Lower lobe of right lung (tissue), 2 donors: ENCODE measurements at regions not wholly inside any gene's neighbourhood (a gene's known extent, or its start where the extent isn't known, plus 50 kb on each side); places are given as distances from the start of the nearest gene placed in this dataset.
"Not testable (repeated sequence)": the region's sequence is repeated elsewhere in the genome, so short reads cannot be mapped to it uniquely, and the experiment has no call there.

Experiments
- ATAC-seq, 2 donors: fragments of 200-7000 bp; cut with Tn5 transposase; one replicate each; pipeline ENCODE4 v1.9.1; 2020 to 2022; ENCODE audit warnings: mild to moderate bottlenecking in 2 of 2, moderate library complexity in 2 of 2
- DNase-seq: peaks from one replicate; pipeline ENCODE4 v3.0.0-alpha.2; 2020
- H3K27ac ChIP-seq: fragments of 200-600 bp; one replicate; pipeline ENCODE4 v1.8.0; 2022
- H3K27me3 ChIP-seq: fragments of 200-600 bp; one replicate; pipeline ENCODE4 v1.8.0; 2022; ENCODE audit warnings: low read depth
- H3K36me3 ChIP-seq: fragments of 200-600 bp; one replicate; pipeline ENCODE4 v1.8.0; 2022; ENCODE audit warnings: mild to moderate bottlenecking
- H3K4me1 ChIP-seq: fragments of 200-600 bp; one replicate; pipeline ENCODE4 v1.8.0; 2022
- H3K4me3 ChIP-seq: fragments of 200-600 bp; one replicate; pipeline ENCODE4 v1.8.0; 2022; ENCODE audit warnings: mild to moderate bottlenecking
- H3K9me3 ChIP-seq: fragments of 200-600 bp; one replicate; pipeline ENCODE4 v1.8.0; 2022
- intact Hi-C: fragments of 100-400 bp; cut with DNase I; formaldehyde crosslinking; loops from one replicate; pipeline ENCODE4 v1.11.0; 2022
- TF ChIP-seq, protein P1 (sequence below): fragments of 200-600 bp; IDR thresholded peaks from one replicate; pipeline ENCODE4 v1.8.0; 2022; ENCODE audit warnings: antibody characterized with exemption, mild to moderate bottlenecking
- donor health status: DM: no; HTN: yes; CAD: no; lungs with severe emphysema.

DNA sequence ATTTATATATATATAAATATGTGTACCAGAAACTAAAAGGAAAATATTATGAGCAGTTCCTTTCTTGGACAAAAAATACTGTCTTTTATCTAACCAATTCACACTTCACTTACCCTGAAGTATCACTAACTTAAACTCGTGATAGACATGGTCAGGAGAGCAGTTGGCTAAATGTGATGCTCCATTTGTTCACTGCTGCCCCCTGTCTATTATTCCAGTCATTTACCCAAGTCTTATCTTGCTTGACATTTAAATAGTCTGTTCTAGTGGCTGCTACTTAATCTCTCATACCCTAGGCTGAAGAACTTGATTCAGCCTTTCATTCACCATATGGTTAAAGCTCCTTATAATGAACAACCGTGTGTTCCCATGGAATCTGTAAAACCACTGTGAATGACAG is 789.6 kb upstream of the EYS start:
- Histone ChIP-seq H3K4me3 (no peak overlapping the region), H3K9me3 (no peaks in the 10 kb centered on the region), H3K4me1 (no peaks in the 10 kb centered on the region), H3K27ac (no peak overlapping the region), H3K36me3 (no peaks in the 10 kb centered on the region), H3K27me3 (no peaks in the 10 kb centered on the region)
- no peak for ATAC-seq
- TF ChIP-seq, protein P1, sequence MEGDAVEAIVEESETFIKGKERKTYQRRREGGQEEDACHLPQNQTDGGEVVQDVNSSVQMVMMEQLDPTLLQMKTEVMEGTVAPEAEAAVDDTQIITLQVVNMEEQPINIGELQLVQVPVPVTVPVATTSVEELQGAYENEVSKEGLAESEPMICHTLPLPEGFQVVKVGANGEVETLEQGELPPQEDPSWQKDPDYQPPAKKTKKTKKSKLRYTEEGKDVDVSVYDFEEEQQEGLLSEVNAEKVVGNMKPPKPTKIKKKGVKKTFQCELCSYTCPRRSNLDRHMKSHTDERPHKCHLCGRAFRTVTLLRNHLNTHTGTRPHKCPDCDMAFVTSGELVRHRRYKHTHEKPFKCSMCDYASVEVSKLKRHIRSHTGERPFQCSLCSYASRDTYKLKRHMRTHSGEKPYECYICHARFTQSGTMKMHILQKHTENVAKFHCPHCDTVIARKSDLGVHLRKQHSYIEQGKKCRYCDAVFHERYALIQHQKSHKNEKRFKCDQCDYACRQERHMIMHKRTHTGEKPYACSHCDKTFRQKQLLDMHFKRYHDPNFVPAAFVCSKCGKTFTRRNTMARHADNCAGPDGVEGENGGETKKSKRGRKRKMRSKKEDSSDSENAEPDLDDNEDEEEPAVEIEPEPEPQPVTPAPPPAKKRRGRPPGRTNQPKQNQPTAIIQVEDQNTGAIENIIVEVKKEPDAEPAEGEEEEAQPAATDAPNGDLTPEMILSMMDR: peak; percentile 16
- intact Hi-C loops: no loop called here
- DNase-seq: no peak

DNA sequence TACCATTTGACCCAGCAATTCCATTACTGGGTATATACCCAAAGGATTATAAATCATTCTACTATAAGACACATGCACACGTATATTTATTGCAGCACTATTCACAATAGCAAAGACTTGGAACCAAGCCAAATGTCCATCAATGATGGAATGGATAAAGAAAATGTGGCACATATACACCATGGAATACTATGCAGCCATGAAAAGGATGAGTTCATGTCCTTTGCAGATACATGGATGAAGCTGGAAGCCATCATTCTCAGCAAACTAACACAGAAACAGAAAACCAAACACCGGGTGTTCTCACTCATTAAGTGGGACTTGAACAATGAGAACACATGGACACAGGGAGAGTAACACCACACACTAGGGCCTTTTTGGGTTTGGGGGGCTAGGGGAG is 787.6 kb upstream of the EYS start:
- H3K4me3 ChIP-seq, DNase-seq, H3K27ac ChIP-seq, H3K36me3 ChIP-seq, intact Hi-C loops, H3K4me1 ChIP-seq, ATAC-seq, H3K27me3 ChIP-seq, H3K9me3 ChIP-seq: not testable (repeated sequence)

DNA sequence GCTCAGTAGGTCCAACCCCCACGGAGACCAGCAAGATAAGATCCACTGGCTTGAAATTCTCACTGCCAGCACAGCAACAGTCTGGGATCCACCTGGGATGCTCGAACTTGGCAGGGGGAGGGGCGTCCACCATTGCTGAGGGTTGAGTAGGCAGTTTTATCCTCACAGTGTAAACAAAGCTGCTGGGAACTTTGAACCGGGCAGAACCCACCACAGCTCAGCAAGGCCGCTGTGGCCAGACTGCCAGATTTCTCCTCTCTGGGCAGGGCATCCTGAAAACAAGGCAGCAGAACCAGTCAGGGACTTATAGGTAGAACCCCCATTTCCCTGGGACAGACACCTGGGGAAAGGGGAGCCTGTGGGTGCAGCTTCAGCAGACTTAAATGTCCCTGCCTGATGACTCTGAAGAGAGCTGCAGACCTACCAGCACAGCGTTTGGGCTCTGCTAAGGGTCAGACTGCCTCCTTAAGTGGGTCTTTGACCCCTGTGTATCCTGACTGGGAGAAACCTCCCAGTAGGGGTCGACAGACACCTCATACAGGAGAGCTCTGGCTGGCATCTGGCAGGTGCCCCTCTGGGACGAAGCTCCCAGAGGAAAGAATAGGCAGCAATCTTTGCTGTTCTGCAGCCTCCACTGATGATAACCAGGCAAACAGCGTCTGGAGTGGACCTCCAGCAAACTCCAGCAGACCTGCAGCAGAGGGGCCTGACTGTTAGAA is 782.4 kb upstream of the EYS start:
- TF ChIP-seq, protein P1: no peak
- intact Hi-C loops: no loop called here
- DNase-seq (no peak), ATAC-seq (no peak)
- no peak overlapping the region for H3K4me3 ChIP-seq
- H3K9me3 ChIP-seq: no peaks in the 10 kb centered on the region
- H3K27ac ChIP-seq: no peak overlapping the region
- H3K27me3 ChIP-seq: no peaks in the 10 kb centered on the region
- H3K36me3 ChIP-seq: no peaks in the 10 kb centered on the region
- H3K4me1 ChIP-seq: no peaks in the 10 kb centered on the region

DNA sequence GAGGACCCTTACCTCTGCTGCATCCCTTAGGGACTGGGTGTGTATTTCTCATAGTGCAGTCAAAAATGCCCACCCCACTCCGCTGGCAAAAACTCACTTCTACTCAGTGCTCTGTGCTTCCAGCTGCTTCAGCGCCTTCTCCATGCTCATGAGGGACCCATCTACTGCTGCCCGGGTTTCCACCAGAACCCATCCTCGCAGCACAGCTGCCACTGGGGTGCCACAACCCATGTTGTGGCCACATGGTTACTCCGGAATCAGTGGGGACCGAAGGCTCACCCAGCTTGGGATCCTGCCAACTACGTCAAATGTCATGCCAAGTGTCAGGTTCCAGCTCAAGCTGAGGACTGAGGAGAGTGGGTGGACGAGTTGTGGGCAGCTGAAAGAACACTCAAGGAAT is 774.2 kb upstream of the EYS start:
- no peak overlapping the region for H3K27ac ChIP-seq
- H3K27me3 ChIP-seq: no peaks in the 10 kb centered on the region
- H3K9me3 ChIP-seq: no peaks in the 10 kb centered on the region
- TF ChIP-seq, protein P1: no peak
- no peaks in the 10 kb centered on the region for H3K36me3 ChIP-seq
- no peak for DNase-seq
- intact Hi-C loops: no loop called here
- ATAC-seq: peak in 1 of 2 donors; percentile 21
- H3K4me3 ChIP-seq: no peak overlapping the region
- no peaks in the 10 kb centered on the region for H3K4me1 ChIP-seq

DNA sequence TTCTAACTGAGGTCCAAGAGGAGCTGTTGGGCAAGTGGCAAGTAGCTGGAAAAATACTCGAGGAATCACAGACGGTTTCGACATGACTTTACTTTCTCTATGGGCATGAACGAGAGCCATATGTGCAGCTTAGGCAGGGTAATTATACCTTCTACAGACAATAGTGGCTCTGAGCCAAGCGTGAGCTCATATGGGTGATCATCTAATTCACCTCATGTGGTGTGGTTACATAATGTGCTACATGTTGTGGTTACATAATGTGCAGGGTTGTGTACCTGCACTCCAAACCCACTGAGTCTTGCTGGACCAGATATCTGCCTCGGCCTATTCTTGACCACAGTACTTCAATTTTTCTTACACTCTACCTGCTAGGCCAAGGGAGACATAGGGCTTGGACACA is 771.7 kb upstream of the EYS start:
- Histone ChIP-seq H3K9me3 (no peaks in the 10 kb centered on the region), H3K27ac (no peak overlapping the region), H3K27me3 (no peaks in the 10 kb centered on the region), H3K36me3 (no peaks in the 10 kb centered on the region), H3K4me1 (no peaks in the 10 kb centered on the region), H3K4me3 (no peak overlapping the region)
- no peak for DNase-seq
- TF ChIP-seq, protein P1: no peak
- ATAC-seq: no peak
- intact Hi-C loops: no loop called here

DNA sequence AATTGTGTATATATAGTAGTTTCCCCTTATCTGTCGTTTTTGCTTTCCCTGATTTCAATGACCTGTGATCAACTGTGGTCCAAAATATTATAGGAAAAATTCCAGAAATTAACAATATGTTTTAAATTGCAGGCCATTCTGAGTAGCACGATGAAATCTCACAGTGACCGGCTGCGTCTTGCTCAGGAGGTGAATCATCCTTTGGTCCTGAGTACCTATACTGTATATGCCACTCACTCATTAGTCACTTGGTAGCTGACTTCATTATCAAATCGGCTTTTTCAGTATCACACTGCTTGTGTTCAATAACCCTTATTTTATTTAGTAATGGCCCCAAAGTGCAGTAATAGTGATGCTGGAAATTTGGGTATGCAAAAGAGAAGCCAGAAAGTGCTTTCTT is 728.3 kb upstream of the EYS start:
- H3K9me3 ChIP-seq: no peaks in the 10 kb centered on the region
- H3K4me1 ChIP-seq: no peaks in the 10 kb centered on the region
- no peak overlapping the region for H3K4me3 ChIP-seq
- no peak for DNase-seq
- intact Hi-C loops: no loop called here
- no peak overlapping the region for H3K27ac ChIP-seq
- H3K27me3 ChIP-seq: no peaks in the 10 kb centered on the region
- H3K36me3 ChIP-seq: no peaks in the 10 kb centered on the region
- no peak for ATAC-seq
- TF ChIP-seq, protein P1: no peak
